ENCODE measurements at regions not wholly inside any gene's neighbourhood (a gene's known extent, or its start where the extent isn't known, plus 50 kb on each side); places are given as distances from the start of the nearest gene placed in this dataset.
"Not testable (repeated sequence)": the region's sequence is repeated elsewhere in the genome, so short reads cannot be mapped to it uniquely, and the experiment has no call there.

DNA sequence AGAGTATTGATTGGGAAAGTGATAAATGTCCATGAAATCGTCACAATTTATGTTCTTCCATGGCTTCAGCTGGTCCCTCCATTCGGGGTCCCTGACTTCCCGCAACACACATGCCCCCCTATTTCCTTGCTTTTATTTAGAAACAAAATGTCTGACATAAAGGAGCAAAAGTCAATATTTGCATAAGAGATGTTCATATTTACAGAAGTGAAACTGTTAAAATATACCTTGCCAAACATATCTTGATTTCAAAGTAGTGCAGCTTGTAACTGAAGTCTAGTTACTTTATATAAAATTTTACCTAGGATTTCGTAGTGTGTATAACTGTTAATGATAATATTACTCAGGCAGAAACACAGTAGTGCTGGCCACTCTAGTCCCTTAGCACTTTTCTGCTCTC is 548.9 kb upstream of the ADGRB3 start:
- Histone ChIP-seq H3K4me3 (replicated peaks; ENCODE audit: low read depth, low read length) (no peak overlapping the region), H3K36me3 (ENCODE audit: control insufficient read depth, insufficient read depth, low read length) (no peaks in the 10 kb centered on the region), H3K27me3 (replicated peaks; ENCODE audit: control insufficient read depth, insufficient read depth, low read length) (no peaks in the 10 kb centered on the region)
- no peak for TF ChIP-seq CTCF (IDR thresholded peaks at IDR 0.05; ENCODE audit: insufficient read depth, low read length, poor library complexity, severe bottlenecking)
- DNase-seq (ENCODE audit: extremely low read depth, insufficient read length) = no peak

GRCh38 chr6:68085599-68085998 is 549.5 kb upstream of the ADGRB3 start:
- not testable (repeated sequence) for H3K27me3 ChIP-seq (replicated peaks; ENCODE audit: control insufficient read depth, insufficient read depth, low read length); H3K36me3 ChIP-seq (ENCODE audit: control insufficient read depth, insufficient read depth, low read length); H3K4me3 ChIP-seq (replicated peaks; ENCODE audit: low read depth, low read length); DNase-seq (ENCODE audit: extremely low read depth, insufficient read length)

DNA sequence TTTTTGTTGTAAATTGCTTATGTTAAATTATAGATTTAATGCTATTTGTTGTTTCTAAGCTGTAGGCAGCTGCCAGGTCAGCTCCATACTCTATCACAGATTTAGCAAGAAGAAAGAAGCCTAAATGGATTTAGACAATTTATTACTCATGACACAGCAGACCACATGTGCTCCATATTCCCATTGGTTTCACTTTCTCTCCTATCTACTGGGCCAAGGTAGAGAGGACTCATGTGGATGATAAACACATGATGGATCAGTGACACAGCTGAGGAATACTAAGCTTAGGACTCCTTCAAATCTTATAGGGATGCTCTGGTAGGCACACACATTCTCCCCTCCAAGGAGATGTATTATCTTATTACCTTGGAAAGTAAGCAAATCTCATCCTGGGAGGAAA is 553.0 kb upstream of the ADGRB3 start:
- Histone ChIP-seq H3K4me3 (replicated peaks; ENCODE audit: low read depth, low read length) (no peak overlapping the region), H3K27me3 (replicated peaks; ENCODE audit: control insufficient read depth, insufficient read depth, low read length) (no peaks in the 10 kb centered on the region), H3K36me3 (ENCODE audit: control insufficient read depth, insufficient read depth, low read length) (no peaks in the 10 kb centered on the region)
- TF ChIP-seq CTCF (IDR thresholded peaks at IDR 0.05; ENCODE audit: insufficient read depth, low read length, poor library complexity, severe bottlenecking) = no peak
- no peak for DNase-seq (ENCODE audit: extremely low read depth, insufficient read length)

GRCh38 chr6:68080074-68080473 is 555.0 kb upstream of the ADGRB3 start:
- no peak overlapping the region for H3K4me3 ChIP-seq (replicated peaks; ENCODE audit: low read depth, low read length)
- H3K27me3 ChIP-seq (replicated peaks; ENCODE audit: control insufficient read depth, insufficient read depth, low read length) = no peaks in the 10 kb centered on the region
- DNase-seq (ENCODE audit: extremely low read depth, insufficient read length) = no peak
- no peaks in the 10 kb centered on the region for H3K36me3 ChIP-seq (ENCODE audit: control insufficient read depth, insufficient read depth, low read length)
- TF ChIP-seq CTCF (IDR thresholded peaks at IDR 0.05; ENCODE audit: insufficient read depth, low read length, poor library complexity, severe bottlenecking) = no peak

DNA sequence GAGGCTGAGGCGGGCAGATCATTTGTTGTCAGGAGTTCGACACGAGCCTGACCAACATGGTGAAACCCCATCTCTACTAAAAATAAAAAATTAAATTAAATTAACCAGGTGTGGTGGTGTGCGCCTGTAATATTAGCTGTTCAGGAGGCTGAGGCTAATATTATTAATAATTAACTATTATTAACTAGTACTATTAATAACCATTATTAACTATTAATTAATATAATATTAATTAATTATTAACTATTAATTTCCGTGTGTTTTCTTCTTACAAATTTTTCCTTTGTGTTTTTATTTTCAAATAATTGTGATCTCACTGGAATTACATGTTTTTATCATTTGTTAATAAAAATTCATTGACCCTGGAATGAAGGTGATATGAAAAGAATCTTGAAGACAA is 557.4 kb upstream of the ADGRB3 start:
- DNase-seq (ENCODE audit: extremely low read depth, insufficient read length) = no peak
- TF ChIP-seq CTCF (IDR thresholded peaks at IDR 0.05; ENCODE audit: insufficient read depth, low read length, poor library complexity, severe bottlenecking) = no peak
- no peaks in the 10 kb centered on the region for H3K27me3 ChIP-seq (replicated peaks; ENCODE audit: control insufficient read depth, insufficient read depth, low read length)
- no peak overlapping the region for H3K4me3 ChIP-seq (replicated peaks; ENCODE audit: low read depth, low read length)
- no peaks in the 10 kb centered on the region for H3K36me3 ChIP-seq (ENCODE audit: control insufficient read depth, insufficient read depth, low read length)

- Histone ChIP-seq H3K36me3 (ENCODE audit: control insufficient read depth, insufficient read depth, low read length) (no peaks in the 10 kb centered on the region), H3K4me3 (replicated peaks; ENCODE audit: low read depth, low read length) (no peak overlapping the region), H3K27me3 (replicated peaks; ENCODE audit: control insufficient read depth, insufficient read depth, low read length) (no peaks in the 10 kb centered on the region)
- no peak for TF ChIP-seq CTCF (IDR thresholded peaks at IDR 0.05; ENCODE audit: insufficient read depth, low read length, poor library complexity, severe bottlenecking)
- no peak for DNase-seq (ENCODE audit: extremely low read depth, insufficient read length)
Observed at GRCh38 chr6:68071740-68072139, 563.3 kb upstream of the ADGRB3 start.
